HG03565 (cell line): ENCODE measurements at regions not wholly inside any gene's neighbourhood (a gene's known extent, or its start where the extent isn't known, plus 50 kb on each side); places are given as distances from the start of the nearest gene placed in this dataset.

Experiments used
- ATAC-seq: cut with Tn5 transposase; IDR thresholded peaks from one replicate; pipeline ENCODE4 v1.9.1; 2021; ENCODE audit warnings: mild to moderate bottlenecking, moderate library complexity; ENCODE audit not compliant: unreplicated experiment

- ATAC-seq, result no peak
These were observed 79.0 kb upstream of the ZNF536 start for GRCh38 chr19:30293051-30293785.

- ATAC-seq, result no peak
These were observed 74.2 kb upstream of the ZNF536 start for GRCh38 chr19:30297969-30298368.

DNA sequence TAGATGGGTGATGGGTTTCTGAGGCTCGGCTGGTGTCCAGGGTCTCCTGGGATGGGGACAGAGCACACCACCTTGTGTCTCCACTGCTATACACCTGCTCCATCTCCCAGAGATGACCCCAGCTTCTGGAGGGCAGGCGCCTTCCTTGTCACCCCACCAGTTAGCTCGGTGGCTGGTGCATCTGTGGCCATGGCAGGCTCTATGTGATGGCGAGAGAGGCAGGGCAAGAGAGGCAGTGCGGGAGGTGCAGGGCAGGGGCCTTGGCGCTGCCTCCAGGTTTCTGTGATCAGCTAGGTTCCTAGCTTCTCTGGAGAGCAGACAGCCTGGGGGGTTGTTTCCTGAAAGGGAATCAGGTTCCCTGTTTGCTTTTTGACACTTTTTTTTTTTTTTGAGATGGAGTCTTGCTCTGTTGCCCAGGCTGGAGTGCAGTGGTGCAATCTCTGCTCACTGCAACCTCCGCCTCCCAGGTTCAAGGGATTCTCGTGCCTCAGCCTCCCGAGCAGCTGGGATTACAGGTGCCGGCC, 69.0 kb upstream of the ZNF536 start:
- ATAC-seq, result no peak

GRCh38 chr19:30304540-30304939, 67.6 kb upstream of the ZNF536 start:
- no peak for ATAC-seq

GRCh38 chr19:30305346-30306060, 66.7 kb upstream of the ZNF536 start:
- no peak for ATAC-seq

GRCh38 chr19:30307191-30307974, 64.8 kb upstream of the ZNF536 start:
- ATAC-seq, result no peak

DNA sequence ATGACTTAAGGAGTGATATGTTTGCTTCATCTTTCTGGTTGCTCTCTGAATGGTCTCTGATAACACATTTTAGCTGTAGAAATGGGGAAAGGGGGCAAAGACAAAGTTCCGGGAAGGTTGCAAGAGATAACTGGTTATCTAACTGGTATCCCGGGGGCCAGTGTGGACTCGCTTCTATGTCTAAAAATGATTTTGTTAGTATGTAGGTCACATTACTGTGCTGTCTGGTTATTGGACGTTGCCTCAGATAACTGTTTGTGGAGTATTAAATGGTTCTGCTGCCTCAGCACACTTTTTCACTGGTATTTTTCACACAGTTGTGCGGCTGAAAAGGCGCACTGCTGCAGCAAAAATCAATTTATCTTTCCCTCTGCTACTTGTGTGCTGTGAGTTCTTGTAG, 63.0 kb upstream of the ZNF536 start:
- no peak for ATAC-seq

DNA sequence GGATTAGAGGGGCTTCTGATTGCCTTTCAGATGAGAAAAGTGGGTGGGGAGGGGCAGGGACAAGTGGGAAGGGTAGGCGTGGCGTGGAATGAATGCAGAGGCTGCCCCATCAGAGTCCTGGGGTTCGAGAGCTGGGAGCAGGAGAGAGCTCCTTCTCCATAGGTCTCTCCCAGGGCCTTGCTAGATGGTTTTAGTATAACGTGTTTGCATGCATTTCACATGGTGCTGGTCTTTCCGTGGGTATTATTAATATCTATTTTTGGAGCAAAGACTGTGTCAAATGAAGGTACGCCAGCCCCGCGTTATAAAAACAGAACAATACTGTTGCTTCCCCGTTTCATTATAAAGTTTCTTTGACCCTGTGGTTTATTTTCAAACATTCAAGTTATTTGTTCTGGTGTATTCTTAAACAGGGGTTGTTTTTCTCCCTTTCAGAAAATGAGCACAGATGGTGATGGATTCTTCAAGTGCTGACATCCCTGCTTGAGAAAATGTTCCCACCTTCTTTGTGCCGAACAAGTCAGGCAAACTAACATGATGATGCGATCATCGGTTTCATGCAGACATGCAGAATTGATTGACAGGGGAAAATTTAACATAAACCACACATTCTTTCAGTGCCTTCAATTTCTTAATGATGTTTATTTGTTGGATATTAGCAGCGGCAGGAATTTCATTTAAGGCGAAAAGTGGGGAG, 62.1 kb upstream of the ZNF536 start:
- no peak for ATAC-seq

GRCh38 chr19:30310602-30311263, 61.5 kb upstream of the ZNF536 start:
- ATAC-seq, result no peak

DNA sequence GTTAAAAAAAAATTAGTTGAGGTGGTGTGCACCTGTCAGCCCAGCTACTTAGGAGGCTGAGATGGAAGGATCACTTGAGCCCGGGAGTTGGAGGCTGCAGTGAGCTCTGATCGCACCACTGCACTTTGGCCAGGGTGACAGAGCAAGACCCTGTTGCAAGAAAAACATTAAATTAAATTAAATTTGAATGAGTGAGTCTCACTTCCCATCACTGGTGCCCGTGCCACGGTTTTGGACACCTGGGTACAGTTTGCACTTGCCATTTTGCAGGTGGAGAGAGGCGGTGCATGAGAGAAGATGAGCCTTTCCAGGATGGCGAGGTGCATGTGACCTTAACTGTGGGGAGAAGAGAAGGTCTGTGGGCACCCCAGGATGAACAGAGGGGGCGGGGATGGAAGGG, 60.3 kb upstream of the ZNF536 start:
- no peak for ATAC-seq

GRCh38 chr19:30312582-30313352, 59.4 kb upstream of the ZNF536 start:
- no peak for ATAC-seq

DNA sequence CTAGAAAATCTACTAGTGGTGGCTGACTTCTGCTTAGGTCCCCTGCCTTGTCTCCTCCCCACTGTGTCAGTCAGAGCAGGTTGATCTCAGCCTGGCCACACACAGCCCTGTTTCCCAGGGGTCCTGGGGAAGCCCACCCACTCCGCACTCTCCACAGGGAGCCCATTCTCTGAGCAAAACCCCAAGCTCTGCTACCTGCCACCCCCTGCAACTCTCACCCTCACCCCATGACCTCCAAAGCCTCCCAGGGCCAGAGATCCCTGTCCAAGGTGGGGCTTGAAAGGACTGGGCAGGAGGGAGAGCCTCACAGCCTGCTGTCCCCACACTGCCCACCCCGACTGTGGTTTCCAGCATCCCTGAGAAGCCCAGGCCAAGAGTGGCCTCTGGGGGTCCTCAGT, 58.8 kb upstream of the ZNF536 start:
- ATAC-seq, result no peak

- ATAC-seq, result no peak
These were observed 58.0 kb upstream of the ZNF536 start for GRCh38 chr19:30314056-30314804.

DNA sequence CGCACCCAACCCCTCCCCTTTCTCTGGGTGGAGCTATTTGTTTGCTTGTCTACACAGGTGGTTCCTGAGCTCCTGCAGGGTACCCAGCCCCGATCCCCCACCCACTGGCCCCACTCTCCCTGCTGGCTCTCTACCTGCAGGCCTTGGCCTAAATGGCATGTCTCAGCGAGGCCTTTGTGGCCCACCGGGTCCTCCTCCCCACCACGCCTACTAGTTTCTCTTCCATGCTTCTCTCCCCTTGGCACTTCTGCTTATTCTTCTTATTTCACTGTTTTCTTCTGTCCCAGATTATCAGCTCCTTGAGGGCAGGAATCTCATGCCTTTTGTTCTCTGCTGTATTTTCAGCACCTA, 57.4 kb upstream of the ZNF536 start:
- ATAC-seq, result no peak

DNA sequence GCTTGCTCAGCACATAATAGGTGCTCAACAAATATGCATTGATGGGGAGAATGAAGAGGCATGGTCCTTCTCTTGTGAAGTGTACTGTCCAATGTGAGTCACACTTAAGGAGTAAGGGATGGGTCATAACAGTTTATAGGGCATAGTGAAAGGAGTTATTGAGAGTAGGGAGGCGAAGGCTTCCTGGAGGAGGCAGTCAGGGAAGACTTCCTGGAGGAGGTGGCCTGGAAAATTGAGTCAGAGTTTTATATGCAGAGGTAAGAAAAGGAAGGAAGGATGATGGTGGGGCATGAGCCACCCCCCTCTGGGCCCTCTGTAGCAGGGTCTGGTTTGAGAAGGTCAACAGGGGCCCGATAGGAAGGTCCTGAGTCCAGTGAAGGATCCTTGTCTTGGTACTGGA, 57.0 kb upstream of the ZNF536 start:
- ATAC-seq, result no peak

DNA sequence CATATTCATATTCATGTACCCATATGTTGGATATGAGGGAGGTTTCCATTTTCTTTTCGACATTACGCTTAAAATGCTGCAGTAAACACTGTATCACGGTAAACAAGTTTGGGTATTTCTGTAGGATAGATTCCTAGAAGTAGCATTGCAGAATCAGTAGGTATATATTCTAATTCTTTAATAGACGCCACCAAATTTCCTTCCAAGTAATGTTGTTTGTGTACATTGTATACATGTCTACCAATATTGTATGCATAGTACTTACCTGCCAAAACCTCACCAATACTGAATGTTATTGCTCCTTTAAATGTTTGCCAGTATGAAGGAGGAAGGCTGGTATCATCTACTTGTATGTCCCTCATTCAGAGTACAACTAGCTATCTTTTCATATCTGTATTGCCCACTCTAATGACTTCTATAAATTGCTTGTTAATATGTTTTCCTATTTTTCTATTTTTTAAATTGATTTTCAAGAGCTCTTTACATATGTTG, 56.1 kb upstream of the ZNF536 start:
- ATAC-seq, result no peak

- ATAC-seq, result no peak
These were observed 55.6 kb upstream of the ZNF536 start for GRCh38 chr19:30316560-30317106.

GRCh38 chr19:30317403-30317802, 54.8 kb upstream of the ZNF536 start:
- no peak for ATAC-seq

DNA sequence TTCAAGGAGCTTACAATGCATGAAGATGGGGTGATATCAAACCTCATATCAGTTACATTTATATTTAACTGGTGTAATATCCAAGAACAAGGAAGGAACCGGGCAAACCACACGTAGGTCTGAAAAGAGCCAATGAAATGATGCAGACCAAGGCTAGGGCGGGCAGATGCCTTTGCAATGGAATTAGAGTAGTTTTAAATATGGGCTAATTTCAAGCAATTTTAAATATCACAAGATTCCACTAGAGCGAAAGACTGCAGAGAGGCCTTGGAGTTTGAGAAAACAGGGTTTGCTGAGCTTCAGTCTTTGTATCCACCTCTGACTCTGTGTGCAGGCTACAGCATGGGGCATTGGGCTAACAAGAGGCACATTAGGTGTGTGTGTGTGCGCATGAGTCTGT, 53.9 kb upstream of the ZNF536 start:
- no peak for ATAC-seq
